OCI-LY7 (cell line): ENCODE measurements at regions not wholly inside any gene's neighbourhood (a gene's known extent, or its start where the extent isn't known, plus 50 kb on each side); places are given as distances from the start of the nearest gene placed in this dataset.

Experiments used
- CTCF ChIP-seq: fragments of 200-600 bp; sonication (generic); conservative IDR thresholded peaks from 2 replicates; pipeline ENCODE4 v1.5.1; 2014; ENCODE audit warnings: mild to moderate bottlenecking, antibody characterized with exemption, low read length, moderate library complexity, mixed read lengths
- EZH2phosphoT487 ChIP-seq: fragments of 200-600 bp; sonication (generic); IDR thresholded peaks from 2 replicates; pipeline ENCODE4 v1.6.1; 2018; ENCODE audit warnings: low read depth, borderline replicate concordance, mild to moderate bottlenecking, mixed run types, antibody characterized with exemption, low read length, moderate library complexity, mixed read lengths

- TF ChIP-seq CTCF (no peak), EZH2phosphoT487 (no peak)
These were observed 676.4 kb upstream of the CHAC2 start for GRCh38 chr2:53091183-53091582.
